ENCODE measurements at regions not wholly inside any gene's neighbourhood (a gene's known extent, or its start where the extent isn't known, plus 50 kb on each side); places are given as distances from the start of the nearest gene placed in this dataset.

GRCh38 chr2:234429265-234429664 is 67.6 kb downstream of the ARL4C start:
- DNase-seq (ENCODE audit: low spot score) (no peak), ATAC-seq (peak; percentile 8; the same call in 1 of the 3 replicates)
- Histone ChIP-seq H3K9me2 (ENCODE audit: insufficient read depth) (no peaks in the 10 kb centered on the region), H3K27ac (ENCODE audit: low read depth) (no peak overlapping the region), H3K27me3 (ENCODE audit: insufficient read depth) (peaks cover 28% of the 10 kb centered on the region), H3K4me1 (ENCODE audit: insufficient read depth) (peaks cover 27% of the 10 kb centered on the region), H3K36me3 (ENCODE audit: insufficient read depth) (no peaks in the 10 kb centered on the region), H3K4me2 (no peak overlapping the region), H3K79me2 (replicated peaks; ENCODE audit: insufficient read depth) (no peaks in the 10 kb centered on the region), H2AFZ (no peak overlapping the region), H3F3A (replicated peaks; ENCODE audit: low read depth) (no peaks in the 10 kb centered on the region), H4K20me1 (replicated peaks; ENCODE audit: insufficient read depth) (no peaks in the 10 kb centered on the region), H3K4me3 (no peak overlapping the region)
- H3K9me3 Mint-ChIP-seq, result peaks cover 5% of the 10 kb centered on the region; the same call in 1 of the 3 replicates
- TF ChIP-seq JUNB (IDR thresholded peaks at IDR 0.05; ENCODE audit: unreplicated experiment), result no peak
- TF ChIP-seq ZNF462 (CRISPR knock-in tag; IDR thresholded peaks at IDR 0.05), result no peak
- TF ChIP-seq CREB1 (CRISPR knock-in tag; IDR thresholded peaks at IDR 0.05; ENCODE audit: low read depth), result no peak
- TF ChIP-seq ZNF331 (CRISPR knock-in tag; IDR thresholded peaks at IDR 0.05; ENCODE audit: low read depth), result no peak
- no peak overlapping the region for H3K4me3 Mint-ChIP-seq
- peaks cover 37% of the 10 kb centered on the region for H3K27me3 Mint-ChIP-seq (ENCODE audit: insufficient read depth, low read depth, poor library complexity)
- peaks cover 43% of the 10 kb centered on the region for H3K4me1 Mint-ChIP-seq
- H3K36me3 Mint-ChIP-seq (ENCODE audit: low read depth), result no peaks in the 10 kb centered on the region
- H3K27ac Mint-ChIP-seq, result no peak overlapping the region
